Suppressor macrophage treated with lipopolysaccharide for 1 hour (primary cell): ENCODE measurements at regions not wholly inside any gene's neighbourhood (a gene's known extent, or its start where the extent isn't known, plus 50 kb on each side); places are given as distances from the start of the nearest gene placed in this dataset.
"Not testable (repeated sequence)": the region's sequence is repeated elsewhere in the genome, so short reads cannot be mapped to it uniquely, and the experiment has no call there.

Experiments
- DNase-seq, 3 donors: peaks; one replicate each; pipeline ENCODE4 v3.0.0-alpha.2; 2020 to 2022

DNA sequence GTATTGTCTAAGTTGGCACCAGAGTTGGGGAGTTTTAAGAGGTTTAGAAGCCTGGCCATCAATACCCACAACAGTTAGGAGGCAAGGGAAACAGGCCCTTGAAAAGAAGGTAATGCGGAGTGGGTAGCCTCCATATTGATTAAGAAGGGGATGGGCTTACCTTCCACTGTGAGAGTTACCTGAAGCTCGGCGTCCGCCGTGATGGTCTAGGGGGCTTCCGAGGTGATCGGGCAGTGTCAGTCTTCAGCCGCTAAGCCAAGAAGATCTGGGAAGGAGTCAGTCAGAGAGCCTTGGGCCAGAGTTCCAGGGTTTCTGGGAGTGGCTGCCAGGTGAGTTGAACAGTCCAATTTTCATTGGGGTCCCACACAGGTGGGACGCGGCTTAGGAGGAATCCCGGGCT, 1085.8 kb downstream of the PCDH9 start:
- DNase-seq = not testable (repeated sequence)

DNA sequence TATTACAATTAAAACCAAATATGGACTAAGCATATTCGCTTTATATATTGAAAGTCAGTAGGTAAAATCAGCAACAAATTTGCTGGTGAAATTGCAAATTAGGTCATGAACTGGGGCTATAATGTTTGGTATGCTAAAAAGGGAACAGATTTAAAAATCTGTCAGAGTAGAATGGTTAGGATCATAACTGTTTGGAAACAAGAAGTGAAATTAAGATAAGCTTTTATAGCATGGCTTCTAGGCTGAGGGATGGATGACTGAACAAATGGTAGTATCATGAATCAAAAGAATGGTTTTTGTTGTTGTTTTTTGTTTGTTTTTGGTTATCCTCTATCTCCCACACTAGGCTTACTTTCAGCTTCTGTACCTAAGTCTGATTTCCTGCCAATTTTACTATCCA, 1090.4 kb downstream of the PCDH9 start:
- DNase-seq = no peak

DNA sequence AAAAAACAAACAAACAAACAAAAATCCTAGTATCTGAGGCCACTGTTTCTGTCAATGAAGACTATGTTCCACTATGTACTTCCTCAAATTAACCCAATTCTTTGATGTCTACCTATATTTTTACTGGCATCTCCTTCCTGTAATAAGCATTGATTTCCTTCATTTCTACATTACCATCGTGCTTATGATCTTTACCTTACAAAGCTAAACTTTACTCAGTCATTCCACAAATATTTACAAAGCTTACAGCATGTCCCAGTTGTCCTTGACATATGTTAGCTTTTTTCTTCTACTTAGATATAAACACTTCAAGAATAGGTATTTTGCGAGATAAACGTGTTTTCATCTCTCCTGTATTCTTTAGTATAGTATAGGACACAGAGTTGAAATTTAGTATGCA, 1090.9 kb downstream of the PCDH9 start:
- no peak for DNase-seq

DNA sequence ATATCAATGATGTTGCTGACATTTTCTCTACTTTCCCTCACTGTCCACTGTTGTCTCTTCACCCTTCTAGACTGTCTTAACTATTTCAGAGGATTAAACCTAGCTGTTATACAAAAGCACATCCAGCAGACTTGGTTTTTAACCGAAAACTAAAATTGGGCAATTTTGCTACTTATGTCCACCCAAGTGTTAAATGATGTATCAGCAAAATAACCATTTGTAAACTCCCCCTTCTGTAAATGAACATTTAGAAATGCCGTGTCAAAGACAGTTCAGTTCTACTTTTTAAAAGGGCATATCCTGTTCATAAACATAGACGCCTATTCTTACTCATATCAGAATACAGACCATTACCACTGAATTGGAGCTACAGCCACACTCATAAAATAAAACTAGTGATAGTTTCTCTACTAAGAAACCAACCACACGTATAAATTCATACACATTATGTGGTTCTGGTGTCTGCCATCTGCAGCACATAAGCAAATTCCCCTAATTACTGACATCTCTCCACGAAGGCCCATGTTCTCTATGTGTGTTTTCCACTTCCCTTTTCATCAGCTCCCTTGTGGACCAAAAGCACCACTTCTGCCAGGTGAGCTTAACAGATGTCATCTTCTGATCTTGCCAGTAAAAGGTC, 1091.8 kb downstream of the PCDH9 start:
- DNase-seq = no peak

DNA sequence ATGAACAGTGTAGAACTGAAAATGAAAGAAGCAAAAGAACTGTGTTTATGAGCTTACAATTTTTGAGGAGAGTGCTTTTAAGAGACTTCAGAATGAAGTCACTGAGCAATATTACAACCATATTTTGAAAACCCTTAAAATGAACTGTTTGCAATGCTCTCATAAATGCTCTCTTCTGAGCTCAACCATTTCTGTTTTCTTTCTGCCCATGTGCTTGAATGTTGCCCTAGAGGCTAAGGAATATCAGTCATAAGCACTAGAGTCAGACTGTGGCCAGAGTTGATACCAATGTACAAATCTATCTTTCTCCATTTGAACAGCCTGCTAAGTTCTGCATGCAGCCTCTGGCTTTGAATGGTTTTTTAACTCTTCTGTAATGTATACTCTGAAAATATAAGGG, 1092.8 kb downstream of the PCDH9 start:
- DNase-seq = no peak

DNA sequence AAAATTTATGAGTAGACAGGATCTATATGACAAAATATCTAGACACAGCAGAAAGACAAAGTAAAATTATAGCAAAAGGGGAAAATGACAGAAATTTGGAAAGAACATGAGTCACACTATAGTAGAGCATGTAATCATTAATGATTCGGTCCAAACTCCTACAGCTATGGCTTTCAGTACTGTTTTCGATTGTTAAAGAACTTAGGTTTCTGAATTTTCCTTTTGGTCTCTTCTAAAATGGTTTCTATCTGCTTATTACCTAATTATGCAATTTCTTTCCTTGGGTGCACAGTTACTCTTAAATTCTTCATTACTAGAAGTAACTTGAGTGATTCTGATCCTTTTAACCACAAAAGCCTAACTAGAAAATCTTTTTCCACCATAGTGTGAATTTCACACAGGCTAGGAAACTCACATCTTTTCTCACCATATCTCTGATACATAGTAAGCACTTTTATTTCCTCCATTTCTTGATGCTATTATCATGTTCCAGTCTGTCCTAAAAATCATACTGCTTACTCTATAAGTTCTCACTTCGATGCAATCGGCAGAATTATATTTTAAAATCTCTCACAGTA, 1101.4 kb downstream of the PCDH9 start:
- no peak for DNase-seq

DNA sequence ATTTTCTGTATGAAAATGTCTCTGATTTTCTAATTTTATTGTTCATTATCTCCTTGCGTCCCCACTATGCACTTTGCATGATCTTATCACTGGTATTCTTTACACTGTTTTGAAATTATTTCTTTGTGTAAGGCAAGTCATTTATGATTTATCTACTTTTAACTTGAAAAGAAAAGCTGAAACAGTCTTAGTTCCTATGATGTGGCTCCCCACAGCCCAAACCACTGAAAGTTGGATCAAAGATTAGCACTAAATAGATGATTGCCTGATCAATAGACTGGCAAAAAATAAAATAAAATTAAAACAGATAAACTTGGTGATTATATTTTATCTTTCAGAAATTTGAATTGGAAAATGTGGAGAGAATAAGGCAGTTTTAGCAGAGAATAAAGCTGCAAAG, 1101.9 kb downstream of the PCDH9 start:
- no peak for DNase-seq

DNA sequence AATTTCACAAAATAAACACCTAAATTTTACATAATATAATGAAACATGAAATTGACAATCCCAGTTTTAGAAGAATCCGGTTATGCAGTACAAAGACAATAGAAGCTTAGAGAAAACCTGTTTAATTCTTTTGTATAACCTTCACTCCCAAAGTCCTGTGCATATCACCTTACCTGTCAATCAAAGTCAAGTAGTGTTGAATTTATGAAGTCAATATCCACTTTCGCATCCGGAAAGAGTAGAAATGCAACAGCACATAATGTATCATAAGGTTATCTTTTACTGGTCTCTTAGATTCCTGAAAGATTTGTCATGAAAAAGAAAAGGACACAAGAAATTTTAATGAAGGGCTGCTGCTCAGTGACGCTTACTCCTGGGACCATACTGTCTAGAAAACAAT, 1112.6 kb downstream of the PCDH9 start:
- no peak for DNase-seq

DNA sequence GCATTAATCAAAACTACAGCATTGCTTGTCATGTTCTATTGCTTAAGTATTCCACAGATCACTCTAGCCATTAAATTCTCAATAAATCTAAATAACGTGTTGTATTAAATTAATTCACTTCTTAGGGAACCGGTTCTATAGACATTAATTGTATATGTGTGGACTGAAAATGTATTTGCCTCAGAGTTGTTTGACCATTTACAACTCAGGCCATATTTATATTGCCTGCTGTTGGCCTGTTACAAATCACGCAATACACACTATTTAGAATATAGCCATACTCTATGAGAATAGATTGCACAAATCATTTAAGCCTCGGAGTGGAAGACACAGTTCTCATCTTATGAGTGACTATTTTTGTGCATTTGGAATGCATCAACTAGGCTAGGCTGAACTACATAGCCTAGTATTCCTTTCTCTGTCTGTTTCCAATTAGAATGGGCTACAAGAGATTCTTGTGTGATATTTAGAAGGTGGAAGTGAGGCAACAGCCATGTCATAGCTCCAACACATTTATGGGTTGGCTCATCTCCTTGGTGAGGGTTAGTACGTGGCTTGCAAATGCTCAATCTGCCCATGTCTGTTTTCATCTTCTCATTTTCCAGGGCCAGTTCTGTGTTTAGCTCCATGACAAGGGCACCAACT, 1116.1 kb downstream of the PCDH9 start:
- DNase-seq = no peak

DNA sequence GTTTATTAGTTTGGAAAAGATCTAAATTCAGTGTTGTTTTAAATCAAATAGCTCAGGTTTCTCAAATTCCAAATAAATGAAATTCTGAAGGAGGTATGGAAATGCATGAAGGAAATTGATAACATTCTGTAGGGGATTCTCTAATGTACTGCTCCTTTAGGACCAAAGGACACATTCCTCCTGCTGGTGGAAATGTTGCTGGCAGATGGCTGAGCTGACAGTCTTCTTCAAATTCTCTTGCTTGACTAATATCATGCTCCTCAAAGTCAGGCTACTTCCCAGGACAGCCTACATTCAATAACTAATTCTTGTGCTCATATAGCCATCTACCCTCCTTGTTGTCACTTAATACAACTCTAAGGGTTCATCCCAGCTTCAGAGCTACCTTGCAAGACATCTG, 1118.5 kb downstream of the PCDH9 start:
- no peak for DNase-seq

DNA sequence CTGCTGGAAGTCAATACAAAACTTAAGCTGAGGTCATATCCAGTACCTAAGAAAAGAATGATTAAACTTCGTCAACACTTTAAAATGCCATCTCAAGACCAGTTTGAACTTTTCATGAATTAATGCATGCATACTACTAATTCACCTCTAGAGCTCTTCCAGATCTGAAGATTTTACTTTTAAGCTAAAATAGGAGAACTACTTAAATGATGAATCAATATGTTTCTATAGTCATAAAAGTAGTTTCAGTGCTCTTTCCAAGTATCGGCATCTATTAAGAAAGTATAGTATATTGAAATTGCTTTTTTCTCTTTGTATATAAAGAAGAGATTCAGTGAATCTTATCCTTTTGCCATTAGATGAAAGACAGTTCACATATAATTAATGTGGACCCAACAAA, 1123.9 kb downstream of the PCDH9 start:
- no peak for DNase-seq

DNA sequence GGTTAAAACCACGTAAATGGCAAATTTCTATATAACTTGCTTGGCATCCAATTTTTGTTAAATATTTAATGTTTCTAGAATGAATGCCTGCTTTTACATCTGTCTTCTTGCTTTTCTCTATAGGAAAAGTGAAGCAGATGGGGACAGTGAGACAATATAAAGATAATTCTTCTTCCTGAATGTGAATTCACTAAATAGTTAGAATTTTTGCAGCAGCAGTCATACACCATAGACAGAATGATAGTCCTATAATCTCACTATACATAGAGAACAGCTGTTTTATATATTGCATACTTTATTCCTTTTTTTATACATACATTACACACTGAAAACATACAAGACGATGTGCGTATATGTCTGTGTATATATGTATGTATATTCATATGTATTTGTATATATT, 1127.3 kb downstream of the PCDH9 start:
- DNase-seq = no peak

DNA sequence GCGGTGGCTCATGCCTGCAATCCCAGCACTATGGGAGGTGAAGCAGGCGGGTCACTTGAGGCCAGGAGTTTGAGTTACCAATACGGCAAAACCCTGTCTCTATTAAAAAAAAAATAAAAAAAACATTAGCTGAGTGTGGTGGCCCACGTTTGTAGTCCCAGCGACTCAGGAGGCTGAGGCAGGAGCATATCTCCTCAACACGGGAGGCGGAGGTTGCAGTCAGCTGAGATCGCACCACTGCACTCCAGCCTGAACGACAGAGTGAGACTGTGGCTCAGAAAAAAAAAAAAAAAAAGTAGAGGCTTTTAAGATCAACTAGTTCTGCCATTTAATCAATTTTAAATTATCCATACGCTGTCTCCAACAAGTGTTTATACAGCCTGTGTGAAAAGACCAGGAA, 1130.3 kb downstream of the PCDH9 start:
- DNase-seq = no peak

DNA sequence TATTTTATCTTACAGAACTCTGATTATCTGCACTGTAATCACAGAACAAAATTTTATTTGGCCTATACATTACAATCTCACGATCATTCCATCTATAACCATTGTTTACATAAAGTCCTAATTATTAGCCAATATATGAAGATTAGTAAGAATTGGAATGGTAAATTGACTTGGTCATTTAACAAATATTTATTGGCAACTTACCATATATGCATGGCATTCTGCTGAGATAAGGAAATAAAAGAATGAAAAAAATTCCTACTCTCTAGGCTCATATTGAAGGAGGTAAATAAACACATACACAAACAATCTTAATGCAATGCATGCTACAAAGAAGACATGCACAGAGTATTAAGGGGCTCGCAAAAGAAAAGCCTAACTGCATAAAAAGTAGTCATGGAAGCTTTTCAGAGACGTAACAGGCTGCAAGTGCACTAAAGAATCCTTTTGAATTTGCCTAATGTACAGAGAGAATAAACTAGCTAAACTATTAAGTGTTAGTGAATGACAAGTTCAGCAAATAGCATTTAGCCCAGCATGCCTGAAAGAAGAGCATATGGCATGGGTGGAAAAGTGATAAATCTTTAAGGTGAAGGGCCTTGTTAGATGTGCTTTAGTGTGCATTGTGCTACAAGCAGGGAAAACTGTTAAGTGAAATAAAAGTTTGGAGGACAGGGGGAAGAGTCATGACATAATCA, 1131.1 kb downstream of the PCDH9 start:
- DNase-seq = no peak

DNA sequence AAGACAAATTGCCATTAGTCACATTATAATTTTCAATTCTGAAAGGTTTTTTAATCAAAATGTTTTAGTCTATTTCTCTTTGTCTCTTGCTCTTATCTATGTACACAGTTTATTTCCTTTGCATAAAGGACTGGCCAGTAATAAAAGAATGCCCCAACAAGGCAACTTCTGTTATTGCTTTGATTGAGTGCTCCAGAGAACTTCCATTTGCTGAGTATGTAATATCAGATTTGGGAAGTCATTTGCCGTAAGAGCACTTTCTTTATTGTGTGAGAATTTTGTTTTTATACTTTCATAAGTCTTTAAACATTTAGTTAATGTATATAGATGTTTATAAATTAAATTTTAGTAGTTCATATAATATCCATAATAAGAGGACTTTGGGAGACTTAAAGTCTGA, 1140.4 kb downstream of the PCDH9 start:
- no peak for DNase-seq

DNA sequence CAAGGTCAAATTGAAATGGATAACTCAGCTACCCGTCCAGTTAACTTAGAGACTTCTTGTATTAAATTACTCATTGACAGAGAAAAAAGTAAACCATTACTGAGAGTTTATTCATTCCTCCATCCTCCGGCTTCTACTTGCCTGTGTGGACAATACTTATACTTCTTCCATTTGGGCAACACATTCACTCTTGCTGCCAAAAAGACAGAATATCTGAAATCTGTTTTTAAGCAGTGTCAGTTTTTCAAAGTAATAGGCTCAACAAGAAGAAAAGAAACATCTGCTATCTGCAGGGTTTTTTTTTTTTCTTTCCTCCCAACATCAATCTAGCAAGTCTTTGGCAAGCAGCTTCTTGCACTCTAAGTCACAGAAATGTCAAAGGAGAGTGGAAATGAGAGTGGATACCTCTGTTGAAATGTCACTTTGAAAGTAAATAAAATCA, 1142.8 kb downstream of the PCDH9 start:
- no peak for DNase-seq

DNA sequence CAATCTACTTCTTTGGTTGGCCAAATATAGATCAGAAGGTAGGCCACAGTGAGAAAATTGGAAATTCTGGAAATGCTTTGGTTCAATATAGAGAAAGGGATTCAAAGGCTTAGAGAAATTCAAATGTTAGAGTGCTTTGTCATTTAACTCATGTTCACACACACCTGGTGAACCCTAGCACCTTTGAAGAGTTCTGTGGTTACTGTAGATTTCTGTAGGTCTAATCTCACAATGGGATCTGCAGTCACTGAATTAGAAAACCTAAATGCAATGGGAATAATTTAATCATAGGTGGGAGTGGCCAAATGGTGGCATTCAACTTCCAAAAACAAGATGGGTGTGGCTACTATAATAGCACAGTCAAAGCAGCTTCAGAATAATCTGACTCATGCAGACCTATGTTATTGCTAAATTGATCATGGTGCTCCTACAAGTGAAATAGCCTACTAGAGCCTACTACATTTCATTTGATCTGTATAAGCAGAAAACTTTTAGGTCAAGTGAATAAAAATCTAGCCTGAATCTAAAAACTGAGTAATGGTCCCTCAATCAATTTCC, 1152.9 kb downstream of the PCDH9 start:
- no peak for DNase-seq

DNA sequence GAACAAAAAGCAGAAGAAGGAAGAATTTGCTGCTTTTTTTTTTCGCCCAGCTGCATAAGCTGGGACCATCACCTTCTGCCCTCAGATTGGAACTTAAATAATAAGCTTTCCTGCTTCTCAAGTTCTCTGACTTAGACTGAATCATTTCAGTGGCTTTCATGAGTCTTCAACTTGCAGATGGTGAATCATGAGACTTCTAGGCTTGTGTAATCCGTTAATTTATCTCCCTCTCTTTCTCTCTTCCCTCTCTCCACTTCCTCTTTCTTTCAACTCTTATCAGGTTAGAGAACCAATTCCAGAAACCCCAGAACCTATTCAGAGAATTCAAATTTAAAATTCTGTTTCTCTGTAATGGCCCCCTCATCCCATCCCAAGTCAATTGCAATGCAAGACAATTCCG, 1153.7 kb downstream of the PCDH9 start:
- peak in 1 of 3 donors; percentile 0 for DNase-seq

DNA sequence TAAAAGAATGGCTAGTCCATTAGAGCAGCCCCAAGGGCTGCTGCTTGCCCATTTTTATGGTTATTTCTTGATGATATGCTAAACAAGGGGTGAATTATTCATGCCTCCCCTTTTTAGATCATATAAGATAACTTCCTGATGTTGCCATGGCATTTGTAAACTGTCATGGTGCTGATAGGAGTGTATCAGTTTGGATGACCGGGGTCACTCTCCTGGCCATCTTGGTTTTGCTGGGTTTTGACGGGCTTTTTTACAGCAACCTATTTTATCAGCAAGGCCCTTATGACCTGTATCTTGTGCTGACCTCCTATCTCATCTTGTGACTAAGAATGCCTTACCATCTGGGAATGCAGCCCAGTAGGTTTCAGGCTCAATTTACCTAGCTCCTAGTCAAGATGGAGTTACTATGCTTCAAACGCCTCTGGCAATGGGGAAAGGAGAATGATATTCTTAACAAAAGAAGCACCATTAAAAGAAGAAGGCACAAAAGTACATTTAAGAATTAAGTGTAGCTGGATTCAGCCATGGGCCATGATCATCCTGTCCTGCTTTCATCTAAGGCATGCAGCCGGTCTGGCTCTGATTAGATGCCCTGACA, 1156.0 kb downstream of the PCDH9 start:
- no peak for DNase-seq

DNA sequence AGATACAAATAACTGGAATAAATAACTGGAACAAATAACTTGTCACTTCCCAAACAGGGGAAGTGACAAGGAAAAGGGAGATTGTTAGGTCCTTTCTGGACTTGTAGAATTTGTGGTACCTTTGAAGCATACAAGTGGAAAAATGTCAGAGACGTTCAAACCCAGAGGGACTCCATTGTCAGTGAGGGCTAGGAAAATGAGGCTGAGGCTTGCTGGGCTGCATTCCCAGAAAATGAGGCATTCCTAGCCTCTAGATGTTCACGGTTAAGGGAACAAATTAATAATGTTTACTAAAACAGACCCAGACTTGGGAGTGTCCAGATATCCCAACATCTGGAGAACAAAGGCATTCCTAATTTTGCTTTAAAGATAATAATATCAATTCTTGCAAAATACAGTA, 1158.0 kb downstream of the PCDH9 start:
- DNase-seq = not testable (repeated sequence)

DNA sequence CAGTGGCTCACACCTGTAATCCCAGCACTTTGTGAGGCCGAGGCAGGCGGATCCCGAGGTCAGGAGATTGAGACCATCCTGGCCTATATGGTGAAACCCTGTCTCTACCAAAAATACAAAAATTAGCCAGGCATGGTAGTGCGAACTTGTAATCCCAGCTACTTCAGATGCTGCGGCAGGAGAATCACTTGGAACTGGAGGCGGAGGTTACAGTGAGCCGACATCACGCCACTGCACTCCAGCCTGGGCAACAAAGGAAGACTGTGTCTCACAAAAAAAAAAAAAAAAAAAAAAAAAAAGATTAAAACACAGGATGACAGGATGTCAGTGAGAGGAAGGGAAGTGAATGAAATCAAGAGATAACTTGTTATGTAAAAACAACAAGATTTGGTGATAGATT, 1158.5 kb downstream of the PCDH9 start:
- DNase-seq = no peak

DNA sequence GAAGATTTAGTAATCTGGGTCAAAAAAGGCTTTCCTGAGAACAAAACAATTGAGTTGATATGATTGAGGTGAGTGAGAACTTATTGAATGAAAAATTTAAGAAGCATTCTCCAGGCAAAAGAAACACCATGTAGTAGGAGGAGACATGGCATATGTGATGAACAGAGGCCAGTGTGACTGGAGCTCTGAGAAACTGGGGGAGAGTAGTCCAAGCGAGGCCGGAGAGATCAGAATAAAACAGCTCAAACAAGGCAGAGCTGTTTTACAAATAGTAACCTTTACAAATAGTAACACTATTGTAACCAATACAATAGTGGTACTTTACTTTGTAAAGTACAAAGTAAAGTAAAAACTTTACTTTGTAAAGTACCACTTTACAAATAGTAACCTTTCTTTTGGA, 1159.1 kb downstream of the PCDH9 start:
- DNase-seq = no peak

DNA sequence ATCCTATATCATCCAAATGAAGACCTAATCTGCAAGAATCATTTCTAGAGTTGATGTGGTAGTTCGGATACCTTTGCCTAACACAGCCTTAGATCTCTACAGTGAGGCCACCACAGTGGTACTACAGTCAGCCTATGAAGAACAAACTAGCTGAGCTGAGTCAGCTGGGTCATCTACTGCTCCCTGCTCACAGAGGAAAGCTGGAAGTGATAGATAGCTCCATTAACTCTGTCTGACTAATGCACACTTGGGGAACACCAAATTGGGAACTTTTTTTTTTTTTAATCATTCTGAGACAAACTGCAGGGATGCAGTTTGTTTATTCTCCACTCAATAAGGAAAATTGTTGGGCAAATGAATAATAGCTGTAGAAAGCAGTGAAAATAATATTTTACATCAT, 1160.6 kb downstream of the PCDH9 start:
- DNase-seq = no peak
